ENCODE measurements at regions not wholly inside any gene's neighbourhood (a gene's known extent, or its start where the extent isn't known, plus 50 kb on each side); places are given as distances from the start of the nearest gene placed in this dataset.

DNA sequence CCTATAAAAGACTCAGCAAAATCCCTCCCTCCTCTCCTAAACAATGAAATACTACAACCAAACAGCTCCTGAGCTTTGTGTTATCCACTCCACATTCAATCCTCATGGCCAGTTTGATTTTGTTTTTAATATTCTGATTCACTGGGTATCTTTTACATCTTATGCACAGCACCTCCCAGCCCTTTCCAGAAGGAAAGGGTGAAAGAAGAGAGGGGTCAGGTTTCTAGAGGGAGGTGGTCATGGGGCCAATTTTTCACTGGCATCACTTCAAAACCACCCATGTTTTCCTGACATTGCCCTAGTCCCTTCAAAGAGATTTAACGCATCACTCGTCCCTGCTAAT is 315.6 kb downstream of the LPIN1 start:
- RAD21 ChIA-PET (ENCODE audit: low non-redundant PET in 1 of 2, low total read pairs in 2 of 2, uncharacterized antibody in 2 of 2, unreplicated experiment in 2 of 2), result no interaction called here
- Histone ChIP-seq H3K4me3 (replicated peaks in 1 of 2; ENCODE audit: low read depth in 1 of 2, low read length in 2 of 2) (no peak overlapping the region), H3K36me3 (ENCODE audit: control insufficient read depth in 1 of 2, insufficient read depth in 2 of 2, low read length in 2 of 2) (no peaks in the 10 kb centered on the region), H3K4me2 (ENCODE audit: low read length) (no peak overlapping the region), H3K79me2 (ENCODE audit: insufficient read depth, low read length) (no peaks in the 10 kb centered on the region), H3K27ac (ENCODE audit: low read depth, low read length) (no peak overlapping the region), H2AFZ (ENCODE audit: low read depth, low read length, poor library complexity, severe bottlenecking) (no peak overlapping the region), H3K4me1 (ENCODE audit: control insufficient read depth in 1 of 2, insufficient read depth in 2 of 2, low read length in 2 of 2) (no peaks in the 10 kb centered on the region), H3K9me2 (ENCODE audit: insufficient read depth) (no peaks in the 10 kb centered on the region), H3K9ac (ENCODE audit: low read length) (no peak overlapping the region), H3K9me3 (ENCODE audit: control insufficient read depth in 1 of 2, insufficient read depth in 1 of 2, low read depth in 1 of 2, low read length in 2 of 2) (no peaks in the 10 kb centered on the region), H4K20me1 (ENCODE audit: insufficient read depth) (no peaks in the 10 kb centered on the region), H3K27me3 (ENCODE audit: insufficient read depth, low read length) (peaks cover 14% of the 10 kb centered on the region; the same call in 1 of the 2 replicates)
- DNase-seq (ENCODE audit: low read depth, low spot score), result no peak
- ATAC-seq, result no peak
- intact Hi-C loops (cut with micrococcal nuclease), result no loop called here
- TF ChIP-seq, protein P1, sequence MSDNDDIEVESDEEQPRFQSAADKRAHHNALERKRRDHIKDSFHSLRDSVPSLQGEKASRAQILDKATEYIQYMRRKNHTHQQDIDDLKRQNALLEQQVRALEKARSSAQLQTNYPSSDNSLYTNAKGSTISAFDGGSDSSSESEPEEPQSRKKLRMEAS (IDR thresholded peaks at IDR 0.05), result no peak
- TF ChIP-seq ZNF274 (IDR thresholded peaks at IDR 0.05; ENCODE audit: low read depth, low read length) (no peak), JUND (IDR thresholded peaks at IDR 0.05) (no peak), SIN3A (IDR thresholded peaks at IDR 0.05; ENCODE audit: low read depth) (no peak), CTCF (IDR thresholded peaks at IDR 0.05 in 2 of 3, conservative IDR thresholded peaks at IDR 0.05 in 1 of 3; ENCODE audit: borderline replicate concordance in 1 of 3, insufficient read depth in 1 of 3, low read depth in 2 of 3, low read length in 2 of 3) (no peak), POLR2AphosphoS5 (IDR thresholded peaks at IDR 0.05; ENCODE audit: low read depth, low read length) (no peak), ZFX (IDR thresholded peaks at IDR 0.05) (no peak), CBX3 (IDR thresholded peaks at IDR 0.05; ENCODE audit: low read depth) (no peak), EGR1 (IDR thresholded peaks at IDR 0.05; ENCODE audit: low read depth) (no peak), FOSL1 (IDR thresholded peaks at IDR 0.05; ENCODE audit: low read depth) (no peak), TCF7L2 (IDR thresholded peaks at IDR 0.05; ENCODE audit: borderline replicate concordance, extremely low read depth, insufficient read depth, insufficient read length) (no peak)
- CTCF ChIA-PET, result no interaction called here
- POLR2A ChIA-PET, result no interaction called here
- BruUV-seq (replicated peaks), result no TSS peak
